ENCODE measurements at regions not wholly inside any gene's neighbourhood (a gene's known extent, or its start where the extent isn't known, plus 50 kb on each side); places are given as distances from the start of the nearest gene placed in this dataset.
"Not testable (repeated sequence)": the region's sequence is repeated elsewhere in the genome, so short reads cannot be mapped to it uniquely, and the experiment has no call there.

DNA sequence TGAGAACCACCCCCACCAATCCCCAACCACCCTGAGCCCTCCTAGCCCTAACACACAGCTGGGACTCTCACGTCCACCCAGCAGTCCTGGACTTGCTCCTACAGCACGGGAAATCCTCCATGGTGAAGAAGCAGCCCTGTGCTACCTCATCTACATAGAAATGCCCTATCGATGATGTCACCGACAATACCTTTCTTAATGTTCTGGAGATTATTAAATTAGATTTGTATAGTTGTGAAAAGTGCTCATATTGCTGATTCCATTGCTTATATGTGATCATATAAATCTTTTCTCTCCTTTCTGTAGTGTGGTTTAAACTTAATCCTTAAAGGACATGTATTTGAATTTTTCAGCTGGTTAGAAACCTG is 97.1 kb downstream of the PPIAL4G start:
- not testable (repeated sequence) for DNase-seq (ENCODE audit: low spot score)

DNA sequence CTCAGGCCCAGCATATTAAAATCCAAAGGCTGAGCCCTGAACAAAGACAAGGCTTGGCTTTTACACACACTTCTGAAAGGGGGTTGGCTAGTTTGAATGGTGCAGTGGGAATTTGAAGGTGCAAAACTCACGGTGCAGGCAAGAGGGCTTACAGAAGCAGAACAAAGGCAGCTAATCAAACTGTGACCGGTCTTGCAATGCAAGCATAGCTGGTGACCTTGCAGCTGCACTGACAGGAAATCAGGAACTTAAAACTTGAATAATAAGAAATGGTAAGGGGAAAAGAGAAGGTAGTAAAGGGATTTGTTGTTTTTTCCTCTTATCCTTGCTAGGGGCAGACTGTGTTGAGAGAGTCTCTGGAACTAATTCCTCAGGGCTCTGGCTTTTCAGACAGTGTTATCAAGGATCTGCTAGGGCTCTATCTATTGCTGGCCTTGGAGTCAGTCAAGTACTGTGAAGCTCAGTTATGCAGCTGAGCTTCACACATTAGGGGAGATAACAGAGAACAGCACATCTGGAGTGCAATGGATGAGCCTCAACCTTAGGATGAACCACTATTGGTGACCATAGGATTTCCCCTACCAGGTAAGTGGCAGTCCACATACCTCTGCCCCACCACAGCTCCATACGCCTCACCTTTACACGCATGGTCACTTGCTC is 97.6 kb downstream of the PPIAL4G start:
- no peak for DNase-seq (ENCODE audit: low spot score)

DNA sequence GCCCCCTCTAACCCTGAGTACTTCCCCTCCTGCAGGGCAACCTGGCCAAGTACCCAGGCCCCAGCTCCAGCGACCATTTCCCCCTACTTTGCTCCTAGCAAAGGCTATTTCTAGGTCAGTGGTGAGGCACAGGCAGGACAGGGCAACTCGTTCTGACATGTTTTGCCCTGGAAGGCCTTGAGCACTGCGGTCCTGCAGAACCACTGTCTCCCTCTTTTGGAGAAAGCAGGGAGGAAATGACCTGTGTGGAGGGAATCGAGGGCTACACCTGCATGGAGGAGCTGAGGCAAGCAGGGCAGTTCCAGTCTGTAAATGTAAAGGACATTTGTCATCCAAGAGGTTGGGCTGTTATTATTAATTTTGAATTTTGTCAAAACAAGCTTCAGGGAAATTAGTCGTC is 99.1 kb downstream of the PPIAL4G start:
- DNase-seq (ENCODE audit: low spot score), result no peak

DNA sequence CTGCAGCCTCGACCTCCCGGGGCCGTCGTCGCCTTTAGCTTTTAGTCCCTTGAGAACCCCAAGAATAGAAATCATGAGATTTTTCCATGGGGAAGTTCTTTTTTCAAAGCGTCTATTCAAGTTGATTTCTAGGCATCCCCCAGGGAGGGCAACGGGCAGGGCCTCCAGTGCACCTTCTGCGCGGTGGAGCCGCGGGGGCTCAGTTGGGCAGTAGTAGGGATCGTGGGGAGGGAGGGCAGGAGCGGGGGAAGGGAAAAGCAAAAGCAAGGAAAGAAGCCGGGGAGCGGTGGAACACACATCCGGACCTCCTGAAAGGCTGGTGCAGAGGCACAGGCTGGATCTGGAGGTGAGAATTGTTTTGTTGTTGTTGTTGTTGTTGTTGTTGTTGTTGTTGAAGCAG is 103.4 kb downstream of the PPIAL4G start:
- no peak for DNase-seq (ENCODE audit: low spot score)

DNA sequence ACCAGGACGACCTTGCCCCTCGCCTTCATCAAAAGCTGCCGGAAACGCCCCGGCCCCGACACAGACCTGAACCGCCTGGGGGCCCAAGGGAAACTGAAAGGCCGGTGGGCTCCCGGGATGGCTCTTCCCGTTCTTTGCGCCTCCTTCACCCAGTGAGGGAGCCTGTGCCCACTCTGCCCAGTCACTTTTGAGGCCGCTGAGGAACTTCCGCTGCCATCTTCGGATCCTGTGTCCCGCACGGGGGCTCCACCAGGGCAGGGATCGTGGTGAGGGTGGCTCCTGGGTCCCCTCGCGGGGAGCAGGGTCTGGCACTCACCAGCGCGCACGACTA is 104.0 kb downstream of the PPIAL4G start:
- no peak for DNase-seq (ENCODE audit: low spot score)

DNA sequence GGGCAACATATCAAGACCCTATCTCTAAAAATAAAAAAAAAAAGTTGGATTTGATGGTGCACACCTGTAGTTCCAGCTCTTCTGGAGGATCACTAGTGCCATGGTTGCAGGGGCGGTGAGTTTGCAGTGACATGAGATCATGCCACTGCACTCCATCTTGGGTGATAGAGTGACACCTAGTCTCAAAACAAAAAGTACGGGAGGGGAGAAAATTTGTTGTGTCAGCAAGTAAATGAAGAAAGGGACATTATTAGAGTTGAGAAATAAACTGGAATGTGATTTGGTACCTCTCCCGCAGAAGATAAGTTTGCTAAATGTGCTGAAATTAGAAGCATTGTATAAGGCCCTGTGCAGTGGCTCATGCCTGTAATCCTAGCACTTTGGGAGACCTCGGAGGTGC is 105.1 kb downstream of the PPIAL4G start:
- not testable (repeated sequence) for DNase-seq (ENCODE audit: low spot score)

DNA sequence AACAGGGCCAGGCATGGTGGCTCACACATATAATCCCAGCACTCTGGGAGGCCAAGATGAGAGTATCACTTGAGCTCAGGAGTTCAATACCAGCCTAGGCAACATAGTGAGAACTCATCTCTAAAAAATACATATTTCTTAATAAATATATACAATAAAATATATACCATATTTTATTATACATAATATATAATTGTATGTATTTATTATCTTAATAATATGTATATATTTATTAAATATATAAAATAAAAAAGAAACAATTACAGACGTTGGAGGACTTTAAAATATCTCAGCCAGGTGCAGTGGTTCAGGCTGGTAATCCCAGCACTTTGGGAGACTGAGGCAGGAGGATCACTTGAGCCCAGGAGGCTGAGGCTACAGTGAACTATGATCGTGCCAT is 106.1 kb downstream of the PPIAL4G start:
- not testable (repeated sequence) for DNase-seq (ENCODE audit: low spot score)

DNA sequence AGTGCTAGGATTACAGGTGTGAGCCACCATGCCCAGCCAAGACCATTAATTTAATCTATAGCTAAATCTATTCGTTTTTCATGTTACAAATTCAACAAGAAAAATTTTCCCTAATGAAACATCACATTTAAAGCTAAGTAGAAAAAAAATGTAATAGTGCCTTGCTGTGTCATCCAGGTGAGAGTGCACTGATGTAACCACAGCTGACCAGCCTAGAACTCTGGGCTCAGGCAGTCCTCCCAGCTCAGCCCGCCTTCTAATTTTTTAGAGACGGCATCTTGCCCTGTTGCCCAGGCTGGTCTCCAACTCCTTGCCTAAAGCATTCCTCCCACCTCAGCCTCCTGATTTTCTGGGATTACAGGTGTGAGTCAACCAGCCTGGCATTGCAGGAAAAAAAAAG is 109.0 kb downstream of the PPIAL4G start:
- DNase-seq (ENCODE audit: low spot score), result no peak

DNA sequence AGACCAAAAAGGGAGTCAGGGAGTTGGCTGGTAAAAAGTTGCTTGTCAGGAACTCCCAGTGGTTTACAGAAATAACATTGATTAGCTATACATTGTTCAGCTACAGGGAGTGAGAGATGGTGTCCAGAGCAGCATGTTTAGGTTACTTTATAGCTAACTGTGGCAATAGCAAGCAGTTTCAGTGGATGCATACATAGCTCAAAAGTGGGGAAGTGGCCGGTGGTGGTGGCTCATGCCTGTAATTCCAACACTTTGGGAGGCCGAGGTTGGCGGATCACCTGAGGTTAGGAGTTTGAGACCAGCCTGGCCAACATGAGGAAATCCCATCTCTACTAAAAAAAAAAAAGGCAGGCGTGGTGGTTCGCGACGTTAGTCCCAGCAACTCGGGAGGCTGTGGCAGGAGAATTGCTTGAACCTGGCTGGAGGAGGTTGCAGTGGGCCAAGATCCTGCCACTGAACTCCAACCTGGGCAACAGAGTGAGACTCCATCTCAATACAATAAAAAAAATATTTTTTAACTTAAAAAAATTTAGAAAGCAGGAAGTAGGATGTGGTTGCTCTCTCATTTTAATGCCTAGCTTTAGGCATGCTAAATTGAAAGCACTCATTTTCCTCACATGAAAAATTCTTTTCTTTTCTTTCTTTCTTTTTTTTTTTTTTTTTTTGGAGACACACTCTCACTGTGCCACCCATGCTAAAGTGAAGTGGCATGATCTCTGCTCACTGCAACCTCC is 109.7 kb downstream of the PPIAL4G start:
- DNase-seq (ENCODE audit: low spot score), result no peak

DNA sequence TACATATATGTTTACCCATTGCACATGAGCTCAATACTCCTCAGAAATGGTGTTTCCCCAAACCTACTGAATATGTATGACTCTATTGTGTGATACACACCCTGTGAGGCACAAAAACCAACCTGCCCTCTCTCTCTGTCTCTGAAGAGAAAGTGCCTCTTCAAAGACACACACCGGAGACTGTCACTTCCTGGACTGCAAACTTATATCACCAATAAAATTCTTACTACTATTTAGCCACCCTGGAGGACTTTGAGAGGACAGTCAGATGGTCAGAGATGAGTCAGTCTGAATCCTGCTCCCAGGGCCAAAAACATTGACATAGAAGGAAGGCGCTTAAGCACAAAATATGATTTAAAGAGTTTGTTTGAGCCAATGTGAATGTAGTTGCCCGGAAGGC is 110.4 kb downstream of the PPIAL4G start:
- no peak for DNase-seq (ENCODE audit: low spot score)

DNA sequence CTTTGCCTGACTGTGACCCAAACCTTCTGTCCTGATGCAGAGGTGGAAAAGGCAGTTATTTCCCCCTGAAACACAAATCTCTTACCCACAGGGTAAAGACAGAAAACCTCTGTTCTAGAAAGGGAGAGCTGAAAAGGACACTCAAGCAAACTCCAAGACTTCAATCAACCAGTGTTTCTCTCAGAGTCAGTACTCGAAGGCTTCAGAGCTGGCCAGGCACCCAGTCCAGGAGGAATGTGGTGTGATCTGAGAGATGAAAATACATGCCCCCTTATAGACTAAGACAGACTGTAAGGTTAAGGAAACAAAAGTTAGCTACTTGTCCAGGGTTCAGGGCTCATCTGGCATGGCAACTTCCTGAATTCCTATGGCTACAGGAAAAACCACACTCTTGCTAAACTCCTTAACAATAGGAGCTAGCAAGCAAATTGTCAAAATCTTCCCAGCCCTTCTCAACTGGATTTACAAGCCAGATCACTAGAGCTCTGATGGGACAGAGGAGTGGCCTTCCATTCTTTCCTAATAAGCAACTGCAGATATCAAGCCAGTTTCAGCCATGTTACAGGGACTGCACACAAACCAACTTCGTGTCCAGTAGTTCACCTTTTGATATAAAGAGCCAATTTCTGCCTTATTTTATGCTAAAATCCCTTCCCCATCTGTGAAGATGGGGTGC is 110.9 kb downstream of the PPIAL4G start:
- DNase-seq (ENCODE audit: low spot score), result not testable (repeated sequence)

DNA sequence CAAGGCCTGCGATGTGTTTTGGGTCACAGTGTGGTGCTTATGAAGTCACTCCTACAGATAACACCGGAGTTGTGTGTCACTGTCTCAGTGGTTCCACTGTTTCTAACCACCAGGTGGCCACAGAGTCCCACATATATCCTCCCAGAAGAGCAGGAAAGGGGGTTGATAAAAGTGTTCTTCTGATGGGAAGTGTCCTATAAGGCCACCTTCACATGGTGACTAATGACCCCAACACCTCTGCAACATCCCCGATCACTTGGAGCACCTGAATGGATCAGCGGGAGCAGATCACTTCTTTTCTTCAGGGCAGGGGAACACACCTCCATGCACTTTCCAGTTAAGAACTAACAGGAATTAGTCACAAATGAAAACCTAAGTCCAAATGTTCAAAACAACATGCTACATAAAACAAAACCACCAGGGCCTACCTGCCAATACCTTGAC is 111.5 kb downstream of the PPIAL4G start:
- peak; percentile 68 for DNase-seq (ENCODE audit: low spot score)

DNA sequence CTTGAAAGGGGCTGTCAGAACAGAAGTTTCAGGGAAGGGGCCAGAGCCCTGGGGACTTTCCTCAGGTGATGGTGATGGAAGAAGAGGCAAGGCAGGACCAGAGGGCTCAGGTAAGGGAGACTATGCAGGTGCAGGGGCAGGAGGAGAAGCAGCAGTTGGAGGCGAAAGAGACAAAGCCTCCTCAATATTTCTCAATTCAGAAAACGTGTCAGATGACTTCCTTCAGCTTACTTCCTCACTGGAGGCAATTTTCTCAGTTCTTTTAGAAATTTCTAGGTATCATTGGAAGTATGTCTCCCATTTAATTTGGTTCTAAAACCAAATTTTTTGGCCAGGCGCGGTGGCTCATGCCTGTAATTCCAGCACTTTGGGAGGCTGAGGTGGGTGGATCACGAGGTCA is 112.4 kb downstream of the PPIAL4G start:
- not testable (repeated sequence) for DNase-seq (ENCODE audit: low spot score)

DNA sequence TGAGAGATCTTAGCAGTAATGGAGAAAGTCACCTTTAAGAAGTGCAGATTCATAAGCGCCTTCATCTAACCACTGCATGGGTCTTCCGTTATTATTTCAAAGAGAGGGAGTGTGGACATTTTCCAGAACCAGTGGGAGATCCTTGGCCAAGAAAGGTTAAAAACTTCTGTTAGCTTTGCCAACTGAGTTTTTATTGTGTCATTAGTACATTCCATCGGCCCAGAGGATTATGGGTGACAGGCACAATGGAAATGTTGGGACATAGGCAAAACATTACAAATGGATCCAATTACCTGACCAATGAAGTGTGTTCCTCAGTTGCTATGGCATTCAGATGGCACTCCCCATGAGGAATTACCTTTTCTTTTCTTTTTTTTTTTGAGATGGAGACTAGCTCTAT is 115.5 kb downstream of the PPIAL4G start:
- no peak for DNase-seq (ENCODE audit: low spot score)

DNA sequence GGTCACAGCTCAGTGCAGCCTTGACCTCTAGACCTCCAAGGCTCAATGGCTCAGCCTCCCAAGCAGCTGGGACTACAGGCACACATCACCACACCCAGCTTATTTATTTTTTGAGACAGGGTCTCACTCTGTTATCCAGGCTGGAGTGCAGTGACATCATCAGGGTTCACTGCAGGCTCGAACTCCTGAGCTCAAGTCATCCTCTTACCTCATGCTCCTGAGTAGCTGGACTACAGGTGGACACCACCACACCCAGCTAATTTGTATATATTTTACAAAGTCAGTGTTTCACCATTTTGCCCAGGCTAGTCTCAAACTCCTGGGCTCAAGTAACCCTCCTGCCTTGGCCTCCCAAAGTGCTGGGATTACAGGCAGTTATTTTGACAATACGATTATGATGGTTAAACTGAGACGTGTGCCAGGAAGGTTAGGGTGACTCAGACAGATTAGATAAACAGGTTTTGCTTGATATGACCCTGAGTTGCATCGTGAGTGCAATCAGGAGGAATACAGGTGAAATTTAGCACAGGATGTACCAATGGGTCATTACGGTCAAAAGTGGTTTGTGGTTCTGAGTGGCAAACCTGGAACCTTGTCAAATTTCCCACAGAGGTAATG is 116.9 kb downstream of the PPIAL4G start:
- not testable (repeated sequence) for DNase-seq (ENCODE audit: low spot score)

DNA sequence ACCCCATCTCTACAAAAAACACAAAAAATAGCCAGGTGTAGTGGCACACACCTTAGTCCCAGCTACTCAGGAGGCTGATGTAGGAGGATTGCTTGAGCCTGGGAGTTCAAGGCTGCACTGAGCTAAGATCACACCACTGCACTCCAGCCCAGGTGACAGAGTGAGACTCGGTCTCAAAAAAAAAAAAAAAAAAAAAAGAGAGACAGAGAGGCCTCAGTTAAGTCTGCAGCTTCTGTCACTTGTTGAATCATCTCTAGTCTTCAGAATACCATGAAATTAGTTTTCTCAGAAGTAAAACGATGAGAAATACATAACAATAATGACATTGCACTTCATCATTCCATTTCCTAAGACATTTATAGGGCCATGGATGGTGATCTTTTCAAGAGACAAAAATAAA is 118.0 kb downstream of the PPIAL4G start:
- not testable (repeated sequence) for DNase-seq (ENCODE audit: low spot score)

DNA sequence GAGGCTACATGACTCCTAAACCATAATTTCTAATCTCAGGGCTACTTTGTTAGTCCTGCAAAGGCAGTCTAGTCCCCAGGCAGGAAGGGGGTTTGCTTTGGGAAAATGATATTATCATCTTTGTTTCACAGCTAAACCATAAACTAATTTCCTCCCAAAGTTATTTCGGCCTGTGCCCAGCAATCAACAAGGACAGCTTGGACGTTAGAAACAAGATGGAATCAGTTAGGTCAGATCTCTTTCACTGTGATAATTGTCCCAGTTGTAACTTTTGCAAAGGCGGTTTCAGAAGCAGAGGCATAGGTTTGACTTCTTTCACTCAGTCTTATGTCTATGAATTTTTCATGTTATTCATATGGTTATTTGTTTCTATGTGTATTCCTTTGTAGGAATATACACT is 119.1 kb downstream of the PPIAL4G start:
- not testable (repeated sequence) for DNase-seq (ENCODE audit: low spot score)

DNA sequence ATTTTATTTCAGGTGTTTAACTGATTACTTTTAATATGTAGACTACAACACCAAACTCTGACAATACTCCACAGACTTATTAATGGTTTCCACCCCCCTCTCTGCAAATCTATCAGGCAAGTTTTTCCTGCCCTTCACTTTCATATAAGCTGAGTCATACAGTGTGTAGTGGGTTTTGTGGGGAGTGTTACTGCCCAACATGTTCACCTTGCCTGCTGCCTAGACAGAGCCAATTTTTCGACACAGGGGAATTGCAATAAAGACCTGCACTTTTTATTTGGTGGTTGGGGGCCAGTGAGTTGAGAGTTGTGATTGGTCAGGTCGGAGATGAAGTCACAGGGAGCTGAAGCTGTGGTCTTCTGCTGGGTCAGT is 119.7 kb downstream of the PPIAL4G start:
- no peak for DNase-seq (ENCODE audit: low spot score)

DNA sequence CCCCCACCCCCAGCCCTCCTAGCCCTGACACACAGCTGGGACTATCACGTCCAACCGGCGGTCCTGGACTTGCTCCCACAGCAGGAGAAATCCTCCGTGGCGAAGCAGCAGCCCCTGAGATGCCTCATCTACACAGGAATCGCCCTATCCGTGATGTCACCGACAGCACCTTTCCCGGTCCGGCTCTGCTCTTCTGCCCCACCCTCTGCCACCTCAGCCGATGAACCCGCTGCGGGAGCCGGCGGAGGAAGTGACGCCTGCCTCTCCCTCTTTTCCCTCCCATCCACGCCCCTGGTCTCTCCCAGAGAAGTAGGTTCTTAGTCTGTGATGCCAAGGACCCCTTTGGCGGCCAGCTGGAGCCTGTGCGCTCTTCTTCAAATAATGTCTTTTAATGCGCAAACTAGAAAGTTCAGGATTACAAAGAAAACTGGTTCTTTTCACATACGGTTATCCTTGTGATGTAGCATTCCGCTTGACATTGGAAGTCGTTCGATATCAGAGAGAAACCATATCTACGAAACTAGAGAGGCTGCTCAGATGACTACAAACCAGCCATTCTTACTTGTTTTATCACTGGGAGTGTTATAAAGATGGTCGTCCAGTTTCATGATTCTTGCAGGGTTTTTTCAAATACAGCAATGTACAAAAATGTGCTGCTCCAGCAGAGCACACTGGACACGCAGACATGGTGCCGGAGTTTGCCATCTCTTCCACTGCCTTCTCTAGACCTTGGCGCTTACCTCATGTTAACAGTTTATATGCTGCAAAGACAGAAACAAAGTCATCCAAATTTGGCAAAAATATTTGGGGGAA is 120.3 kb downstream of the PPIAL4G start:
- DNase-seq (ENCODE audit: low spot score), result no peak

DNA sequence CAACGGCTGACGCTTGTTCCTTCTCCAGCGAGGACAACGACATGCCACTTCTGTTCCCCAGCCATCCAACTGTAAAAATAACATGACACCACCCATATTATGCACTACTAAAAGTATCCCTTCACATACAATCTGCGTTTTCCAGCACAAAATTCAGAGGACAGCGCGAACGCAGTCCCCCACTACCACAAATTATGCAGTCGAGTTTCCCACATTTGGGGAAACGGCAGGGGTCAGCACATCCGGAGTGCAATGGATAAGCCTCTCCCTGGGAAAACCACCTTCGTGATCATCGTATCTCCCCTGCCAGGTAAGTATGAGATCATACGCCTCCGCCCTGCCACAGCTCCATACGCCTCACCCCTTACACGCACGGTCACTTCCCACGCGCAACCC is 120.9 kb downstream of the PPIAL4G start:
- DNase-seq (ENCODE audit: low spot score), result no peak

DNA sequence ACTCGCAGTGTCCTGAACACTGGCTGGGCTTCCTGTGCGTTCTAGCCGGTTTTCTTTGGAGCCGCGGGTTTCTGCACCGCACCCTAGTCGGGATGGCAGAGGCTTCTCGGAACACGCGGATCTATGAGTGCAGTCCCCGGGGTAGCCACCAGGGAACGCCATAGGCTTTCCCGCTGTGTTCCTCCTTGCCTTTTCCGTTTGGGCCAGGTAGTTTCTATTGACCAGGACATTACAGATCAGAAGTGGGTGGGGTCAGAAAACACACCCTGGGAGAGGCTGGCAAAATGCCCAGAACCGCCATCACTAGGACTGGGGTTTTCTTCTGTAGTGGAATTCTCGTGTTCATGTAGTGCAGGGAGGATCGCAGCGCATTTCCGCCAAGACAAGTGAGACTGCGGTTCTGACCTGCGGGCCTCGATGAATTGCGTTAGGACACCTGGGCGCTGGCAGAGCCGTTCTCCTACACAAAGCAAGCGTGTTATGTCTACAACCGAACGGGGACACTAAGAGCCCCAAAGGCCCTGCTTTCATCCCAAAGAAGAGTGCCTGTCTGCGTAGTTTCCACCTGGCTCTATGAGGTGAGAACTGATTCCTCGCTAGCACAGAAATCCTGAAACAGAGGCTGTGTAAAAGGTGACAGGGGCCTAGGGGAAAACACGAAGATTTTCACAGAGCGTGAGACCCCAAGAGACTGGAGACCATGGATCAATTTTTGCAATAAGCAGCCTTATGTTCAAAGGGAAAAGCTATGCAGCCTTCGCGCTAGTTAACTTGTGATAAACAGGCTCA is 121.5 kb downstream of the PPIAL4G start:
- DNase-seq (ENCODE audit: low spot score), result not testable (repeated sequence)
